HTR-8/SVneo (cell line): ENCODE measurements at regions not wholly inside any gene's neighbourhood (a gene's known extent, or its start where the extent isn't known, plus 50 kb on each side); places are given as distances from the start of the nearest gene placed in this dataset.

ENCODE experiments used
- DNase-seq: peaks from one replicate; pipeline ENCODE4 v3.0.0; 2011; ENCODE audit warnings: low spot score, mixed read lengths; ENCODE audit not compliant: insufficient read length
- FAIRE-seq: peaks from 2 replicates; lab custom pipeline; 2011; peaks lifted over from hg19 to GRCh38; lab: Jason Lieb, UNC

GRCh38 chr2:199707593-199708185 is 143.3 kb downstream of the FTCDNL1 start:
- FAIRE-seq: no peak
- DNase-seq: no peak

GRCh38 chr2:199705538-199705937 is 145.5 kb downstream of the FTCDNL1 start:
- peak; percentile 31 for FAIRE-seq

GRCh38 chr2:199704358-199705238 is 146.4 kb downstream of the FTCDNL1 start:
- DNase-seq (peak; percentile 48), FAIRE-seq (peak; percentile 75)

More at GRCh38 chr2:199705538-199705937, 145.5 kb downstream of the FTCDNL1 start:
- DNase-seq: no peak

GRCh38 chr2:199703199-199703598 is 147.8 kb downstream of the FTCDNL1 start:
- no peak for DNase-seq
- no peak for FAIRE-seq

- FAIRE-seq (no peak), DNase-seq (no peak)
These were observed 153.5 kb downstream of the FTCDNL1 start for GRCh38 chr2:199697469-199697868.

GRCh38 chr2:199696048-199696447 is 154.9 kb downstream of the FTCDNL1 start:
- no peak for DNase-seq
- FAIRE-seq: no peak

- FAIRE-seq (no peak), DNase-seq (no peak)
These were observed 157.1 kb downstream of the FTCDNL1 start for GRCh38 chr2:199693861-199694260.

- FAIRE-seq (no peak), DNase-seq (no peak)
These were observed 158.5 kb downstream of the FTCDNL1 start for GRCh38 chr2:199692489-199692888.

- DNase-seq (no peak), FAIRE-seq (no peak)
These were observed 160.8 kb downstream of the FTCDNL1 start for GRCh38 chr2:199690225-199690624.

GRCh38 chr2:199685669-199686068 is 165.3 kb downstream of the FTCDNL1 start:
- no peak for FAIRE-seq

GRCh38 chr2:199684832-199685231 is 166.2 kb downstream of the FTCDNL1 start:
- no peak for FAIRE-seq

More at GRCh38 chr2:199685669-199686068, 165.3 kb downstream of the FTCDNL1 start:
- no peak for DNase-seq

GRCh38 chr2:199684168-199684567 is 166.8 kb downstream of the FTCDNL1 start:
- FAIRE-seq (no peak), DNase-seq (no peak)

More at GRCh38 chr2:199684832-199685231, 166.2 kb downstream of the FTCDNL1 start:
- DNase-seq: no peak

- DNase-seq (no peak), FAIRE-seq (no peak)
These were observed 169.0 kb downstream of the FTCDNL1 start for GRCh38 chr2:199682001-199682400.

- FAIRE-seq: no peak
- DNase-seq: no peak
These were observed 170.5 kb downstream of the FTCDNL1 start for GRCh38 chr2:199680482-199680881.

- DNase-seq (no peak), FAIRE-seq (no peak)
These were observed 171.1 kb downstream of the FTCDNL1 start for GRCh38 chr2:199679883-199680282.

- FAIRE-seq (no peak), DNase-seq (no peak)
These were observed 173.1 kb downstream of the FTCDNL1 start for GRCh38 chr2:199677881-199678280.

- no peak for FAIRE-seq
- no peak for DNase-seq
These were observed 182.3 kb downstream of the FTCDNL1 start for GRCh38 chr2:199668645-199669044.

GRCh38 chr2:199663157-199663556 is 187.8 kb downstream of the FTCDNL1 start:
- FAIRE-seq (no peak), DNase-seq (no peak)

GRCh38 chr2:199662255-199662654 is 188.7 kb downstream of the FTCDNL1 start:
- DNase-seq (no peak), FAIRE-seq (no peak)

GRCh38 chr2:199660167-199660566 is 190.8 kb downstream of the FTCDNL1 start:
- FAIRE-seq (no peak), DNase-seq (no peak)

GRCh38 chr2:199659207-199659606 is 191.8 kb downstream of the FTCDNL1 start:
- no peak for FAIRE-seq
- DNase-seq: peak; percentile 30
